ENCODE measurements at regions not wholly inside any gene's neighbourhood (a gene's known extent, or its start where the extent isn't known, plus 50 kb on each side); places are given as distances from the start of the nearest gene placed in this dataset.

DNA sequence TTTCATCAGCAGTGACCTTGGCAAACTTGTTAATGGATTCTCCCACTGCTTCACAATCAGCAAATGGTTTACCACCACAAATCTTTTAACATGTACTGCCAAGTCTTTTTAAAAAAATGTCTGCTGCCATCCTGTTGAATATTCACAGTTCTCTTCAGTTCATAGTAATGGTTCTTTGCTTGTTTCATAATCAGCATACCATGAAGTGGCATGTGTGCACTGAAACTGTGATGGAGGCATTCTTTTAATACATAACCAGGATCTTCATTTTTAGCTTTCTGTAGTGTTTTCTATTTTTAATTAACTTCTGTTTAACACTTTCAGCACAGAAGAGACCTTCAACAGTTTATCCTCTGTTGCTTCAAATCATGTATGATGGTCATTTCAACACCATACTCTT is 230.1 kb upstream of the ARSJ start:
- no peak for DNase-seq (ENCODE audit: low spot score in 2 of 2)

DNA sequence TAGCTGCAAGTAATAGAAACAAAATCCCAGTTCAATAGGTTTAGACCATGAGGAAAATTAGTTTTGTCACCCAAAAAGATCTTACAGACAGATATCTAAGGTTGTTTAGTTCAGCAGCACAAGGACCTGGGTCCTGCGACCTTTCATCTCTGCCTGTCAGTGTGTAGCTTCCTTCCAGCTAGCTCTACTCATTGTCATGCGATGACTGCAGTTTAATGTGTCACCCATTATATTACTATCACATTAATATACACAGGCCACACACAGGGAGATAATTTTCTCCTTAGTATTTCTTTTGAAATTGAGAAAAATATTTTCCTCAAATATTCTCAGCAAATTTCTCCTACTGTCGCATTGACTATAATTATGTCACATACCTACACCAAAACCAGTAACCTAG is 232.1 kb upstream of the ARSJ start:
- no peaks in the 10 kb centered on the region for H3K36me3 ChIP-seq (replicated peaks)
- H3K4me1 ChIP-seq, result no peaks in the 10 kb centered on the region
- in situ Hi-C loops (cut with MboI; ENCODE audit: low sequenced_read_pairs), result no loop called here
- no peak overlapping the region for H3K4me3 ChIP-seq
- no peaks in the 10 kb centered on the region for H3K27me3 ChIP-seq (ENCODE audit: low read depth)
- no peak for DNase-seq (ENCODE audit: low spot score in 2 of 2)
- H3K9me3 ChIP-seq, result no peaks in the 10 kb centered on the region

More for the DNA sequence above, 230.1 kb upstream of the ARSJ start:
- H3K27me3 ChIP-seq (ENCODE audit: low read depth), result peaks cover 12% of the 10 kb centered on the region
- no peaks in the 10 kb centered on the region for H3K36me3 ChIP-seq (replicated peaks)
- no peak overlapping the region for H3K4me3 ChIP-seq
- H3K4me1 ChIP-seq, result no peaks in the 10 kb centered on the region
- H3K9me3 ChIP-seq, result no peaks in the 10 kb centered on the region
- in situ Hi-C loops (cut with MboI; ENCODE audit: low sequenced_read_pairs), result no loop called here

- H3K36me3 ChIP-seq (replicated peaks), result no peaks in the 10 kb centered on the region
- no peaks in the 10 kb centered on the region for H3K9me3 ChIP-seq
- no peaks in the 10 kb centered on the region for H3K27me3 ChIP-seq (ENCODE audit: low read depth)
- no peaks in the 10 kb centered on the region for H3K4me1 ChIP-seq
- DNase-seq (ENCODE audit: low spot score in 2 of 2), result no peak
- in situ Hi-C loops (cut with MboI; ENCODE audit: low sequenced_read_pairs), result no loop called here
- no peak overlapping the region for H3K4me3 ChIP-seq
Observed at GRCh38 chr4:114217150-114217817, 237.8 kb upstream of the ARSJ start.

GRCh38 chr4:114223580-114223979 is 244.1 kb upstream of the ARSJ start:
- in situ Hi-C loops (cut with MboI; ENCODE audit: low sequenced_read_pairs), result no loop called here
- DNase-seq (ENCODE audit: low spot score in 2 of 2), result no peak

GRCh38 chr4:114225436-114225835 is 246.0 kb upstream of the ARSJ start:
- Histone ChIP-seq H3K4me3 (no peak overlapping the region), H3K27me3 (ENCODE audit: low read depth) (no peaks in the 10 kb centered on the region), H3K4me1 (no peaks in the 10 kb centered on the region), H3K36me3 (replicated peaks) (no peaks in the 10 kb centered on the region), H3K9me3 (no peaks in the 10 kb centered on the region)
- in situ Hi-C loops (cut with MboI; ENCODE audit: low sequenced_read_pairs), result no loop called here
- no peak for DNase-seq (ENCODE audit: low spot score in 2 of 2)

More at GRCh38 chr4:114223580-114223979, 244.1 kb upstream of the ARSJ start:
- Histone ChIP-seq H3K9me3 (no peaks in the 10 kb centered on the region), H3K4me3 (no peak overlapping the region), H3K36me3 (replicated peaks) (no peaks in the 10 kb centered on the region), H3K4me1 (no peaks in the 10 kb centered on the region), H3K27me3 (ENCODE audit: low read depth) (no peaks in the 10 kb centered on the region)

- Histone ChIP-seq H3K36me3 (replicated peaks) (no peaks in the 10 kb centered on the region), H3K4me1 (no peaks in the 10 kb centered on the region), H3K4me3 (no peak overlapping the region), H3K9me3 (no peaks in the 10 kb centered on the region), H3K27me3 (ENCODE audit: low read depth) (no peaks in the 10 kb centered on the region)
- DNase-seq (ENCODE audit: low spot score in 2 of 2), result no peak
- in situ Hi-C loops (cut with MboI; ENCODE audit: low sequenced_read_pairs), result no loop called here
Observed at GRCh38 chr4:114226179-114226578, 246.7 kb upstream of the ARSJ start.

DNA sequence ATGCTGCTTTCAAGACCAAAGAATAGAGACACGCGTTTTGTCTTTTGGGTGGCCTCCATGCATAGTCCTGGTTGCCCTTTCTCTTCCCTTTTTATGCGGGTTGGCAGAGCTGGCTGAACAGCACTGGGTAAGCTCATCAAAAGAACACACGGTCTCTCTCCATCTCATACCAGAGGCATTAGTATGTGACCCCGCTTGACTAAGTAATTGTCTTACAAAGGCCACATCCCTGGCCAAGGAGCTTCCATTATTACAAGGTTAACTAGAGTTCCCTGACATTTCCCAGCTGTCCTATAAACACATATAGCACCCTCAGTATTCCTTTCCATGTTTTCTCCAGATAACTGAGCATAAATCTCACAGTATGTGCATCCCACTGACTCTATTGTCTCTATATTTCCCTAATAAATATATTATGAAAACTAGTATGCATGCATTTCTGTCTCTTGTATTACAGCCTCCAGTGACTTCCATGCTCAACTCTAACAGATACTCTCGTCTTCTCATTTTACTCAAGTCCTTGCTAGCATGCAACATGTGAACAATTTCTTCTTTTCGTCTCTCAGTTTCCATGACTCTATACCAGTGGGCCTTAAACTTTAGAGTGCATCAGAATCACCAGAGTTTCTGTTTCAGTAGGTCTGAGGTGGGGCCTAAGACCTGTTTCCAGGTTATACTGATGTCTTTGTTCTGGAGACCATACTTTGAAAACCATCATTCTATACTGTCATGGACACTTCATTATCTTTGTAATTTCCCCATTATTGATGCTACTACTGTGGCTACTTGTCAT is 247.7 kb upstream of the ARSJ start:
- no peaks in the 10 kb centered on the region for H3K27me3 ChIP-seq (ENCODE audit: low read depth)
- DNase-seq (ENCODE audit: low spot score in 2 of 2), result no peak
- H3K9me3 ChIP-seq, result no peaks in the 10 kb centered on the region
- no peak overlapping the region for H3K4me3 ChIP-seq
- no peaks in the 10 kb centered on the region for H3K4me1 ChIP-seq
- H3K36me3 ChIP-seq (replicated peaks), result no peaks in the 10 kb centered on the region
- in situ Hi-C loops (cut with MboI; ENCODE audit: low sequenced_read_pairs), result no loop called here

GRCh38 chr4:114229706-114230105 is 250.3 kb upstream of the ARSJ start:
- Histone ChIP-seq H3K4me3 (no peak overlapping the region), H3K9me3 (no peaks in the 10 kb centered on the region)
- no peak for DNase-seq (ENCODE audit: low spot score in 2 of 2)

GRCh38 chr4:114236171-114236769 is 256.8 kb upstream of the ARSJ start:
- Histone ChIP-seq H3K9me3 (no peaks in the 10 kb centered on the region), H3K27me3 (ENCODE audit: low read depth) (no peaks in the 10 kb centered on the region), H3K4me3 (no peak overlapping the region), H3K4me1 (no peaks in the 10 kb centered on the region), H3K36me3 (replicated peaks) (no peaks in the 10 kb centered on the region)
- no peak for DNase-seq (ENCODE audit: low spot score in 2 of 2)
- in situ Hi-C loops (cut with MboI; ENCODE audit: low sequenced_read_pairs), result no loop called here

More at GRCh38 chr4:114229706-114230105, 250.3 kb upstream of the ARSJ start:
- Histone ChIP-seq H3K36me3 (replicated peaks) (no peaks in the 10 kb centered on the region), H3K27me3 (ENCODE audit: low read depth) (no peaks in the 10 kb centered on the region), H3K4me1 (no peaks in the 10 kb centered on the region)
- in situ Hi-C loops (cut with MboI; ENCODE audit: low sequenced_read_pairs), result no loop called here

- in situ Hi-C loops (cut with MboI; ENCODE audit: low sequenced_read_pairs), result no loop called here
- Histone ChIP-seq H3K4me1 (no peaks in the 10 kb centered on the region), H3K27me3 (ENCODE audit: low read depth) (no peaks in the 10 kb centered on the region), H3K36me3 (replicated peaks) (no peaks in the 10 kb centered on the region), H3K4me3 (no peak overlapping the region), H3K9me3 (no peaks in the 10 kb centered on the region)
- DNase-seq (ENCODE audit: low spot score in 2 of 2), result no peak
Observed at GRCh38 chr4:114237997-114238396, 258.6 kb upstream of the ARSJ start.

GRCh38 chr4:114249561-114249960 is 270.1 kb upstream of the ARSJ start:
- Histone ChIP-seq H3K4me3 (no peak overlapping the region), H3K9me3 (no peaks in the 10 kb centered on the region)
- in situ Hi-C loops (cut with MboI; ENCODE audit: low sequenced_read_pairs), result no loop called here

GRCh38 chr4:114249976-114250375 is 270.5 kb upstream of the ARSJ start:
- Histone ChIP-seq H3K36me3 (replicated peaks) (no peaks in the 10 kb centered on the region), H3K9me3 (no peaks in the 10 kb centered on the region), H3K27me3 (ENCODE audit: low read depth) (no peaks in the 10 kb centered on the region), H3K4me1 (no peaks in the 10 kb centered on the region), H3K4me3 (no peak overlapping the region)
- in situ Hi-C loops (cut with MboI; ENCODE audit: low sequenced_read_pairs), result no loop called here
- DNase-seq (ENCODE audit: low spot score in 2 of 2), result no peak

More at GRCh38 chr4:114249561-114249960, 270.1 kb upstream of the ARSJ start:
- H3K36me3 ChIP-seq (replicated peaks), result no peaks in the 10 kb centered on the region
- H3K27me3 ChIP-seq (ENCODE audit: low read depth), result no peaks in the 10 kb centered on the region
- DNase-seq (ENCODE audit: low spot score in 2 of 2), result no peak
- no peaks in the 10 kb centered on the region for H3K4me1 ChIP-seq

DNA sequence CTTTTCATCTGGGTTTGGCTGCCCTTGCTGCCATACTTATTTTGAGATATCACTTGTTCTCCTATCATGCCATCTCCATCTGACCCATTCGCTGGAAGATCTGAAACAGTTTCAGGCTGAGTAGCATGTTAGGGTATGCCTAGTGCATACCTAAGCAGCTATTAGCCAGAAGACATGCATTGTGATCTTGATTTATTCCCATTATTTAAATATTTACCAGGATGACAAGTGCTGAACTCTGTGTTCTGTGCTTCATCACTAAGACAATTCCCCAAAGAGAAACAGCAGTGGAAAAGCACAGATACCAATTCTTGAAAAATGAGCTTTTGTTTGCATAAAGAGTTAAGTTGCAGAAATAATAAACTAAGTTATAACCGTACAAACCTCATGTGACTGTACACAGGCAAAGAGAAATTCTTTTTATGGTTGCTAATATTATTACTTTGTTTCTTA is 271.0 kb upstream of the ARSJ start:
- no peak for DNase-seq (ENCODE audit: low spot score in 2 of 2)
- H3K4me1 ChIP-seq, result no peaks in the 10 kb centered on the region
- in situ Hi-C loops (cut with MboI; ENCODE audit: low sequenced_read_pairs), result no loop called here
- H3K4me3 ChIP-seq, result no peak overlapping the region
- no peaks in the 10 kb centered on the region for H3K9me3 ChIP-seq
- no peaks in the 10 kb centered on the region for H3K27me3 ChIP-seq (ENCODE audit: low read depth)
- no peaks in the 10 kb centered on the region for H3K36me3 ChIP-seq (replicated peaks)

- no peaks in the 10 kb centered on the region for H3K36me3 ChIP-seq (replicated peaks)
- in situ Hi-C loops (cut with MboI; ENCODE audit: low sequenced_read_pairs), result no loop called here
- no peak for DNase-seq (ENCODE audit: low spot score in 2 of 2)
- H3K27me3 ChIP-seq (ENCODE audit: low read depth), result no peaks in the 10 kb centered on the region
- no peaks in the 10 kb centered on the region for H3K4me1 ChIP-seq
- no peak overlapping the region for H3K4me3 ChIP-seq
- no peaks in the 10 kb centered on the region for H3K9me3 ChIP-seq
Observed at GRCh38 chr4:114251020-114251419, 271.6 kb upstream of the ARSJ start.
